Esophagus muscularis mucosa (tissue), 4 donors: ENCODE measurements at regions not wholly inside any gene's neighbourhood (a gene's known extent, or its start where the extent isn't known, plus 50 kb on each side); places are given as distances from the start of the nearest gene placed in this dataset.
A peak's percentile ranks its signal among the peaks of the same experiment; 100 is the strongest.

Experiments
- DNase-seq: peaks from one replicate; pipeline ENCODE4 v3.0.0-alpha.2; 2017; ENCODE audit errors: extremely low spot score
- H3K27ac ChIP-seq, 4 donors: fragments of 200-600 bp; sonication (generic); replicated peaks in 1 of 4; 1 replicate in 3 of 4; 2 replicates in 1 of 4; pipeline ENCODE4 v1.5.1; 2016 to 2019; ENCODE audit warnings: mild to moderate bottlenecking in 1 of 4
- H3K27me3 ChIP-seq, 4 donors: fragments of 200-600 bp; sonication (generic); one replicate each; pipeline versions ENCODE4 v1.5.1 to v1.6.0; 2016 to 2019
- H3K36me3 ChIP-seq, 4 donors: fragments of 200-600 bp; sonication (generic); one replicate each; pipeline ENCODE4 v1.5.1; 2016 to 2019
- H3K4me1 ChIP-seq, 4 donors: fragments of 200-600 bp; sonication (generic); one replicate each; pipeline ENCODE4 v1.5.1; 2016 to 2019
- H3K4me3 ChIP-seq, 4 donors: fragments of 200-600 bp; sonication (generic); 1 replicate in 2 of 4; 2 replicates in 2 of 4; pipeline ENCODE4 v1.5.1; 2016 to 2019; ENCODE audit warnings: mild to moderate bottlenecking in 4 of 4, moderate library complexity in 1 of 4
- H3K9me3 ChIP-seq, 4 donors: fragments of 200-600 bp; sonication (generic); 1 replicate in 3 of 4; 2 replicates in 1 of 4; pipeline ENCODE4 v1.5.1; 2016 to 2019
- CTCF ChIP-seq, 3 experiments: fragments of 200-600 bp in 2 of 3; fragments of 450-650 bp in 1 of 3; sonication (generic) in 2 of 3; IDR thresholded peaks; one replicate each; pipeline ENCODE4 v1.5.1; 2017 to 2019; ENCODE audit warnings: antibody characterized with exemption in 3 of 3, mild to moderate bottlenecking in 2 of 3, moderate library complexity in 1 of 3
- EP300 ChIP-seq: sonication (generic); formaldehyde crosslinking; IDR thresholded peaks from one replicate; pipeline ENCODE4 v1.6.1; 2017; ENCODE audit warnings: antibody characterized with exemption
- POLR2A ChIP-seq: fragments of 450-650 bp; IDR thresholded peaks from one replicate; pipeline ENCODE4 v1.6.1; 2017; ENCODE audit warnings: antibody characterized with exemption, moderate library complexity, mild to moderate bottlenecking, low read depth
- POLR2AphosphoS5 ChIP-seq, 2 donors: sonication (generic); formaldehyde crosslinking; IDR thresholded peaks; one replicate each; pipeline ENCODE4 v1.6.1; 2017; ENCODE audit warnings: antibody characterized with exemption in 2 of 2
- WGBS: methylation state at CpG from one replicate; pipeline ENCODE4 v1.1.5; 2018; 5-methylcytosine and 5-hydroxymethylcytosine counted together
- intact Hi-C: fragments of 100-400 bp; cut with DNase I; formaldehyde crosslinking; loops from one replicate; pipeline ENCODE4 v1.15.1; 2023

GRCh38 chr7:32357535-32358277 lies 132.5 kb downstream of the LSM5 start:
- TF ChIP-seq EP300 (no peak), CTCF (IDR thresholded peaks at IDR 0.05) (no peak), POLR2A (no peak), POLR2AphosphoS5 (IDR thresholded peaks at IDR 0.05) (no peak)
- H3K4me3 ChIP-seq: no peak overlapping the region
- H3K4me1 ChIP-seq: no peaks in the 10 kb centered on the region
- intact Hi-C loops: no loop called here
- H3K36me3 ChIP-seq: no peaks in the 10 kb centered on the region
- WGBS: 39% methylated on average over 8 of the region's 8 CpGs
- peak; percentile 89 for DNase-seq
- no peak overlapping the region for H3K27ac ChIP-seq
- no peaks in the 10 kb centered on the region for H3K9me3 ChIP-seq
- H3K27me3 ChIP-seq: peaks cover 0 to 3% (median 0%) of the 10 kb centered on the region in 4 donors

GRCh38 chr7:32347244-32347828 lies 142.8 kb downstream of the LSM5 start:
- no peaks in the 10 kb centered on the region for H3K27me3 ChIP-seq
- no peaks in the 10 kb centered on the region for H3K36me3 ChIP-seq
- H3K27ac ChIP-seq: no peak overlapping the region
- no peaks in the 10 kb centered on the region for H3K9me3 ChIP-seq
- intact Hi-C loops: loop anchor here (10.0 kb wide), 2 partner anchors 133 to 603 kb away; no protein-coding TSS in a partner anchor
- 79% methylated on average over 2 of the region's 2 CpGs for WGBS
- no peak overlapping the region for H3K4me3 ChIP-seq
- TF ChIP-seq CTCF (IDR thresholded peaks at IDR 0.05) (peak; percentile 37 to 70 (median 58)), EP300 (no peak)
- H3K4me1 ChIP-seq: no peaks in the 10 kb centered on the region
- no peak for DNase-seq

- Histone ChIP-seq H3K27ac (no peak overlapping the region), H3K4me3 (no peak overlapping the region), H3K4me1 (no peaks in the 10 kb centered on the region), H3K36me3 (no peaks in the 10 kb centered on the region), H3K27me3 (no peaks in the 10 kb centered on the region), H3K9me3 (no peaks in the 10 kb centered on the region)
- 45% methylated on average over 1 of the region's 1 CpG for WGBS
- intact Hi-C loops: loop anchor here (10.0 kb wide), 2 partner anchors 131 to 601 kb away; no protein-coding TSS in a partner anchor
- peak; percentile 62 for DNase-seq
- TF ChIP-seq POLR2A: no peak
- no peak for TF ChIP-seq POLR2AphosphoS5 (IDR thresholded peaks at IDR 0.05)
- TF ChIP-seq CTCF (IDR thresholded peaks at IDR 0.05): no peak
- TF ChIP-seq EP300: no peak
These were observed 143.9 kb downstream of the LSM5 start for GRCh38 chr7:32346253-32346652.

- H3K27ac ChIP-seq: no peak overlapping the region
- peaks cover 0 to 4% (median 0%) of the 10 kb centered on the region in 4 donors for H3K27me3 ChIP-seq
- WGBS: 63% methylated on average over 2 of the region's 2 CpGs
- no peak overlapping the region for H3K4me3 ChIP-seq
- peaks cover 0 to 7% (median 5%) of the 10 kb centered on the region in 4 donors for H3K9me3 ChIP-seq
- TF ChIP-seq POLR2AphosphoS5 (IDR thresholded peaks at IDR 0.05): no peak
- no peak for TF ChIP-seq CTCF (IDR thresholded peaks at IDR 0.05)
- TF ChIP-seq EP300: no peak
- no peak for TF ChIP-seq POLR2A
- intact Hi-C loops: no loop called here
- no peak for DNase-seq
- no peaks in the 10 kb centered on the region for H3K4me1 ChIP-seq
- H3K36me3 ChIP-seq: no peaks in the 10 kb centered on the region
These were observed 153.5 kb downstream of the LSM5 start for GRCh38 chr7:32336726-32337125.
